ENCODE measurements at regions not wholly inside any gene's neighbourhood (a gene's known extent, or its start where the extent isn't known, plus 50 kb on each side); places are given as distances from the start of the nearest gene placed in this dataset.

GRCh38 chr5:145587308-145587672 is 247.9 kb downstream of the PRELID2 start:
- TF ChIP-seq CTCF (conservative IDR thresholded peaks at IDR 0.05): no peak
- no peak for TF ChIP-seq EZH2 (IDR thresholded peaks at IDR 0.05; ENCODE audit: low read depth)
